ENCODE measurements at regions not wholly inside any gene's neighbourhood (a gene's known extent, or its start where the extent isn't known, plus 50 kb on each side); places are given as distances from the start of the nearest gene placed in this dataset.
"Not testable (repeated sequence)": the region's sequence is repeated elsewhere in the genome, so short reads cannot be mapped to it uniquely, and the experiment has no call there.

DNA sequence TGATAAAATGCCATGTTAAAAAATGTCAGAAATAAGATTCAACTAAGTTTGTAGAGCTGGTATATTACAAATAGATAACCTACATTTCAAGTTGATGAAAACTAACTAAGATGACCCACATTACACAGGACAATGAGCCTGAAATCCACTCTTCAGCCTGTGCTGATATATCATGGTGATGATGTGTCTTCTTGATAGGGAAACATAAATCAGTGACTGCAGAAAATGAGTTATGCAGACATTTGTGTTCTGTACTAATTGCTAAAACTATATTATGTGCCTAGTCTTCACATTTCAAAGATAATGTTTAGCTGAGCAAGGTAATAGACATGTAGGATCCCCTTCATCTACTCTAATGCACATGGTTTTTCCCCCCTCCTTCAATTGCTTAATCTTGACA, 331.6 kb upstream of the F9 start:
- DNase-seq, result no peak

DNA sequence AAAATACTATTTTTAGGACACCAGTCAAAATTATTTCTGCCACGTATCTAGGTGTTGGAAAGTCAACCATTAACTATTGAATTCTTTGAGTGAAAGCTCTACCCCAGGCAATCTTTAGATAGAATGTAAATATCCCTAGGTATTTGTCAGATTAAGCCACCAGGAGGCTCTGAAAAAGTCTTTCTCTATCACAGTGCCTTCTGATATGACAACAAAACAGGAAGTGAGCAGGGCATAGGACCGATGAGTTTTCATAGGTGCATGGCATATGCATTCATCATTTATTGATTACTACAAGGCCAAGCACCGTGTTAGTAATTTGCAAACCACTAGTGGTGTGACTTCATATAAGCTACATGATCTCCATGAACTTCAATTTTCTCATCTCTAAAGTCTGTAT, 333.6 kb upstream of the F9 start:
- DNase-seq, result no peak

DNA sequence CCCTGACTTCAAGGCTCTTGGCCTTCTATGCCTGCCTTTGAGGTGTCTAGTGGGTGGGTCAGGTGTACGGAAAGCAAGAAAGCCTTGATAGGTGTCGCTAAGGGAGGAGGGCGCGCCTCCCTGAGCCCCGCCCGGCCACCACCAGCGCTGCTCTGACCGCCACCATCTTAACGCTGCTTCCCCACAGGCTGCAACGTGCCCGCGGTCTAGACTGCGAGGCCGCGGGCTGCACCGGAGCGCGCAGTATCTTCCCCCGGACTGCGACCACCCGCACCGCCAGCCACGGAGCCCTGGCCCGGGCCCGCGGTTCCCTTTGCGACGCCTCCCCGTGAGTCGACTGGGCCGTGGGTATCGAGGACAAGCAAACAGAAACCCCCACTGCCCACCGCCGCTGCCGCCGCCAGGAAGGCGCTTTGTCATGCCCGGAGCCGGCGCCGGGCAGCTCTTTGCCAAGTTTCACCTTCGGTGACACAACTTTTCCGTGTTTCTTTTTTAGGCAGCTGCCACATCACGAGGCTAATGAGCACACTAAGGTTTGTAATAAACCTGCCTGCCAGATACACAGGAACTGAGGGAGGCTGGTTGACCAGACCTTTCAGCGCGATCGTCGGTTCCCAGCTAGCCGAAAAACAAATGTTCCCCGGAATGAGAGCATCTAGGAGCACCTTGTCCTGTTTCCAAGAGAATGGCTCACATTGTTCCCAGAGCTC, 335.8 kb upstream of the F9 start:
- peak; percentile 72 for DNase-seq

DNA sequence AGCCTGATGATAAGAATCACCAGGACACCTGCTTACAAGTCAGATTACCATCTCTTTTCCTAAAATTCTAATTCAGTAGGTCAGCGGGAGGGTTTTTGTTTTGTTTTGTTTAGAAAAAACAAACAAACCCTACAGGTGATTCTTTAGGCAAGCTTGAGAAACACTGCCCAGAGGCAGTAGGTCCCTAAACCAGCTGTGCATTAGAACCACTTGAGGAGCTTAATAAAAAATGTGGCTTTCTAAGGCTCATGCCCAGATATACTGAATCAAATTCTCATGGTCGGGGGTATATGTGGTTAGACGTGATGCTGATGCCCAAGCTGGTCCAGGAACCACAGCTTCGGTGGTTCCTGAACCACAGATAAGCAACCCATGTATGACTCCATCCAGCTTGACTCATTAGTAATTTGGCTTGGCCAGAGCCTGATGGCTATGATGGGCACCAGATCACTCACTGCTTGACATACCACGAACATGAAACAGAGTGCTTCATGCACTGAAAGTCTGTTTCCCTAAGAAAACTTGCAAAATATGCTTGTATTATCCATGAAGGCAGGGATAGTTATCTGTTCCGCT, 338.1 kb upstream of the F9 start:
- no peak for DNase-seq

DNA sequence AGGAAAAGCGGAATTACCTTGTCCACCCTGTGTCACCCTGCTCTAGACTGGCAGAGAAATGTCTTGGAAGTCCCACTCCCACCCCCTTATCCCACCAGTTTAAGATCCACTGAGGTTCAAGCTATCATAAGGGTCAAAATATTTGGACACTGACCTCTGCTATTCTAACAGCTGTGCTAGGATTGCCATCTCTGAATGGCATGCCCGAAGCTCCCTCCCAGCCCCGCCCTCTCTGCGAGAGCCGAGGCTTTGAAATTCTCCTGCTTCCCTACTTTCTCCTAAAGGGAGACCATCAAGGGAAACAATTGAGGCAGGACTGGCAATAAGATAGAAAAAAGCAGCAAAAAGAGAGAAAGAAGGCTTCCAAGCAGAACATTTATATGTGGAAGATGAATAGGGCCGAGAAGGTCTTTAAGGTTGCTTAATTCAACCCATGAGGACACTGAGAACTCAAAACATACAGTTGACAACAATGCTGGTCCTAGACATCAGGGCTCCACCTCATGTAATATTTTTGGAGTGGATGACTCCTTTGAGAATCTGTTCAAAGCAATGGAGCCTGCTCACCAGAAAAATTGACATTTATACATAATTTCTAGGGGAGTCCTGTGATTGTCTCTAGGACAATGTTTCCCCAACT, 338.7 kb upstream of the F9 start:
- no peak for DNase-seq

DNA sequence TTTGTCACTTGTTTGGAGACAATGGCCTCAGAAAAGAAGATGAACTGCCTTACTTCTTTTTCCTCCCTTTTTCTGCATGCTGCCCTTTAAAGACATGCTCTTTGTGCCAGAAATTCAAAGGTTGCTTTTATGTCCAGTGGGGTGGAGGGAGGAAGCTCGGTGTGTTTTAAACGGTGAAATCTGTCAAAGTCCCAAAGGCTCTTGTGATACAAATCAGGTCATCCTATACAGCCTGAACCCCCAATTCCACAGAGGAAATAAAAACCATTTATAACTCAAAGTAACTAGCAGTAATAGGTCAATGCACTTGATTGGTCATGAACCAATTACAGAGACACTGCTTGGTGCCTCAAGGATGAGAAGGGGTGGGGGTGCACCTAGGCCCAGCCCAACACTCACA, 339.3 kb upstream of the F9 start:
- DNase-seq, result no peak

DNA sequence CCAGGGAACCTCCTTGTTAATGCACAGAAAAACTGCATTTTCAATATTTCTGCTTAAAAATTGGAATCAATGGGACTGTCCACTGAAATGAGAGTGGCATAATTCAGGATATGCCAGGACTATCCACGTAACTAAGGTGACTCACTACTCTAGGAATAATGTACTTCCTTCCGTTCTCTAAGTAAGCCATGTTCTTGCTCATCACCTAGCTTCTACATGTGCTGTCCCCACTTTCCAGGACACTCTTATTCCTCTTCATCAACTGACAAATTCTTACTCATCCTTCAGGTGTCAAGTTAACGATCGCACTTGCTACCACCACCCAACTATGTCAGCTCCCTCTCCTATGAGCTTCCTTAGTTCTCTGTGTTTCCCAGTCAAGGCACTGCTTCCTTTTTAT, 342.8 kb upstream of the F9 start:
- no peak for DNase-seq

DNA sequence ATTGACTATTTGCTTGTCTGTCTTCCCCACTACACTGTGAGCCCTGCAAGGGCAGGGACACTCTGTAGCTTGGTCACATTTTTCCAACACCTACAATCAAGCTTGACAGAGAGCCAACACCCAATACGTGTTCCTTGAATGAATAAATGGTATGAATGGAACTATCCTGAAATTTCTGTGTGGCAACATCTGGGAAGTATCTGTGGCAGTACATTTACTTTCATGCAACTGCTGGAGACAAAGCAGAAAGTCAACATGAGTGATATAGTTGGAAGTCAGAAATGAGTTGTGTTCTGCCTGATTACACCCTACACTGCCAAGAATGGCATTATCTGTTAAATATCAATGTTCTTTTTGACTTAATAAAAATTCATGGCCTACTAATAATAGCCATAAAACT, 343.5 kb upstream of the F9 start:
- no peak for DNase-seq

DNA sequence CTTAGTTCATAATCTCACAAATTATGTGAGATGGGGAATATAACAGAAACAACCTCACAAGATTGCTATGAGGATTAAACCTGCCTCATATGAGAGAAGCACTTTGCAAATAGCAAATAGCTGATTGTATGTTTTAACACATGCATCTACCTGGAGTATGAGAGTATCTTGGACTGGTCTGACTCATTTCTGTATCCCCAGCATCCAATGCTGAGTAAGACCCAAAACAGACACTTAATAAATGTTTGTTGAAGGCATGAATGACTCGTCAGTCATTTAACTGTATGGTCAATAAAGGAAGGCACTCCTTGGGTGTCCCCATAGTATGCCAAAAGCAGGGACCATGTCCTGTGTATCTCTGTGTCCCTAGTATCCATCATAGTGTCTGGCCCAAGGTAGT, 350.9 kb upstream of the F9 start:
- DNase-seq, result no peak

DNA sequence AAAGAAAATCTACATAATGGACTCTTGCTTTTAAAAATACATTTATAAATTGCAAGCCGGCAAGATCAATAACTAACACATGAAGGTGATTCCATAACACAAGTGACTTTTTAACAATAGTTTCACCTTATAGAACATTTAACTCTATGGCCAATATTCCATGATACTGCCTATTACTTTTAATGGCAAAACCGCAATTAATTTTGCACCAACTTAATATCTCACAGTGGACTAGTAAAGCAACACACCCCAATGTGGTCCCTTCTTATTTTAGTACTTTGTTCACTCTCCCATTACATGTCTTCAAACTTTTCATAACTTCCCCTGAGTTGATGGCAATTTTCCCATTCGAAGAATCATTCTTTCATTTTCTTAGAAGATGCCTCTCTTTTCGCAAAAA, 351.6 kb upstream of the F9 start:
- DNase-seq, result no peak

DNA sequence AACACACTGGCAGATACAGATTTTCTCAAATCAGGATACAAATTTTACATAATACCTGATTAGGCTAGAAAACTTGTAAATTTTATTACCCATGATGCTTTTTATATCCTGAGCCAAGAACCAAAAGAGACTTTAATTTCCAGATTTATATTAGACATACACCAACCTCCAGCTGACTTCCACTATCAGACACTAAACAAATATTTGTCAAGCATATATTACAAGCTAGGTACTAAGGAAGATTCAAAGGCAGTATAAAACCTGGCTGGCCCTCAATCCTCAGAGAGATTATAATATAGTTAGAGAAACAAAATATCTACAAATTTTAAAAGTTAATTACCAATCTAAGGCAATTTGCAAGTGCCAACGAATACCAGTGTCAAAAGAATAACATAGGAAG, 357.8 kb upstream of the F9 start:
- DNase-seq, result no peak

DNA sequence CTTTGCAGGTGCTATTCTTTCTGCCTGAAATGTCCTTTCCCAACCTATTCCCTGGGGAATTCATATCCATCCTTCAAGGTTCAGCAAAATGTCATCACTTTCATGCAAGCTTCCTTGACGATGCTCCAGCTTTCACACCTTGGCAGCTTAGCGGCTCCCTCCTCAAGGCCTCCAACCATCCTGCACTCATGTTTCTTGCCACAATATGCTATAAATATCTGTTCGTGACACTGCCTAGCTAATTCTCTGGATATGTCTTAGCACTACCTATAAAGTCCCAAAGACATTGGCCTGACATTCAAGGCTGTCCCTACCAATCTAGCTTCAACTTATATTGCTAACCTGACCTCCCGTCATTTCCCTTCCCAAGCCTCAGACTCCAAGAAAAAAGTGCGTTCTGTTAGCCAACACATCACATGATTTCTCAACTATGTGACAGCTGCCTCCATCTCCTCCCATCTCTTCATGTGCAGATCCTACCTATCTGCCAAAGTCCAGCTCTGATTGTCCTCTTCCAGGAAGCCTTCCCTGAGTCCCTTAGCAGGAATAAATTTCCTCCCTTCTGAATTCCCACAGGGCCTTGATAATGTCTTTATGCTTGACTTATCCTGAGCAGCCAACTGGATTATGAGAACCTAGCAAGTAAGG, 359.9 kb upstream of the F9 start:
- DNase-seq, result no peak

DNA sequence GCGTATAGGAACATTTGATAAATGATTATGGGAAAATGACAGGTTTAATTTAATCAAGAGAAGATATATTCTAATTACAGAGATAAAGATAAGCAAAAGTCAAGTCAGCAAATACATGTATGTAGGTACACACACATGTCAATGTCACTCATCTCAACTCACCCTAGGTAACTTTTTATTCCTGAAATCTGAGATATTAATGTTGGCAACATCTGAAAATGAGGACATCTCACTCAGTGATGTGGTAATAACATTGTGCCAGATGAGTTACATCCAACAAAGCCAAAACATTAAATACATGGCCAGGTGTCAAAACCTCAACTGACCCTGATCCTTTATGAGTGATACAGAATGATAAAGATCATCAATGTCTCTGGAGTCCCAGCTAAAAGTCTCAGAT, 363.3 kb upstream of the F9 start:
- DNase-seq, result no peak

DNA sequence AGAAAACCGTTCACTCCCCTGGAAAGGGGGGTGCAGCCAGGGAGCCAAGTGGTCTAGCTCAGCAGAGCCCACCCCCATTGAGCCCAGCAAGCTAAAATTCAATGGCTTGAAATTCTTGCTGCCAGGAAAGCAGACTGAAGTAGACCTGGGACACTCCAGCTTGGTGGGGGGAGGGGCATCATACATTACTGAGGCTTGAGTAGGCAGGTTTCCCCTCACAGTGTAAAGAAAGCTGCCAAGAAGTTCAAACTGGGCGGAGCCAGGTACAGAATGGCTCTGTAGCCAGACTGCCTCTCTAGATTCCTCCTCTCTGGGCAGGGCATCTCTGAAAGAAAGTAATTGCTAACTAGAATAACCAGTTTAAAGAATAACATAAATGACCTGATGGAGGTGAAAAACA, 372.3 kb upstream of the F9 start:
- DNase-seq, result no peak

DNA sequence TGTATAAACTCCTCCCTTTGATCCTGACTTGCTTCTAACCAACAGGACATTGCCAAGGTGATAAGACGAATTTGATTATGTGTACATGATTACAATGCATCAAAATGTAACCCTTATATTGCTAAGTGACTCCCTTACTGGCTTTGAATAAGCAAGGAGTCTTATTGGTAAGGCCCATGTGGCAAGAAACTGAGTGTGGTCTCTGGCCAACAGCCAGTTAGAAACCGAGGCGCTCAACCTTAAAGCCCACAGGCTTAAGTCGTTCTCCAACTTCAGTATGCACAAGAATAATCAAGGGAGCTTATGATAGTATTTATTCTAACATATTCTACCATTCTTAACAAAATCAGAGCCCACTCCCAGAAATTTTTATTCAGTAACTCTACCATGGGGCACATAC, 374.2 kb upstream of the F9 start:
- DNase-seq, result no peak

DNA sequence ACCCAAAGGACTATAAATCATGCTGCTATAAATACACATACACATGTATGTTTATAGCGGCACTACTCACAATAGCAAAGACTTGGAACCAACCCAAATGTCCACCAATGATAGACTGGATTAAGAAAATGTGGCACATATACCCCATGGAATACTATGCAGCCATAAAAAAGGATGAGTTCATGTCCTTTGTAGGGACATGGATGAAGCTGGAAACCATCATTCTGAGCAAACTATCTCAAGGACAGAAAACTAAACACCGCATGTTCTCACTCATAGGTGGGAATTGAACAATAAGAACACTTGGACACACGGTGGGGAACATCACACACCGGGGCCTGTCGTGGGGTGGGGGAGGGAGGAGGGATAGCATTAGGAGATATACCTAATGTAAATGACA, 383.9 kb upstream of the F9 start:
- DNase-seq, result not testable (repeated sequence)

DNA sequence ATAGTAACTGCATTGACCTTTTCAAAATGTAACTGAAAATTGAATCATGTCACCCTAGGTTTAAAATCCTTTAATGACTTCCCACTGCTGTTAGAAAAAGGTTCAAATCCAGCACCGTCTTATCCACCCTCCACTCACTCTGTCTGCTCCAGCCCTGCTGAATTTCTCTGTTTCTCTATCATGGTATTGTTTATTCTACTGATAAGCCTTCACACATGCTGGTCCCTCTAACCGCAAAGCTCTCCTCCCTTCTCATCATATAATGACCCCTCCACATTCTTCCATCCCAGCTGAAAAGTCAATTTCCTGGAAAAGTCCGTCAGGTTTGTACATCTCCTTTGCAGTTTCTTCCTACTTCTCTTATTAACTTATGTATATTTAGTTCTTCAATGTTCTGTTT, 389.2 kb upstream of the F9 start:
- DNase-seq, result no peak

DNA sequence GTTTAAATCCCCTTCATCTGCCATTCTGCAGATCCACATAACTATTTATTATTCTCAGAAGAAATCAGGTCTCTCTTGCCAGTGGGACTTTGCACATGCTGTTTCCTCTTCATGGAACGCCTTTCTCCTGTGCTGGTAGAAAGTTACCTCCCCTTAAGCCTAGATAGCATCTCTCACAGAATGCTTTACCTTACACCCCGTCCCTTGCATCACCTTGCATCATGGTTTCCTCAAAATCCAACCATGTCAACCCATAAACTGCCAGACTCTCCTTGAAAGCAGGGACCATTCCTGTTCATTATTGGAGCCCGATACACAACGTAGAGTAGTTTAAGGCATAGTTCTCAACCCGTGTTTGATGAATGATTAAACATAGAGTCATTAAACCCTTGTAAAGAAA, 396.2 kb upstream of the F9 start:
- DNase-seq, result no peak

DNA sequence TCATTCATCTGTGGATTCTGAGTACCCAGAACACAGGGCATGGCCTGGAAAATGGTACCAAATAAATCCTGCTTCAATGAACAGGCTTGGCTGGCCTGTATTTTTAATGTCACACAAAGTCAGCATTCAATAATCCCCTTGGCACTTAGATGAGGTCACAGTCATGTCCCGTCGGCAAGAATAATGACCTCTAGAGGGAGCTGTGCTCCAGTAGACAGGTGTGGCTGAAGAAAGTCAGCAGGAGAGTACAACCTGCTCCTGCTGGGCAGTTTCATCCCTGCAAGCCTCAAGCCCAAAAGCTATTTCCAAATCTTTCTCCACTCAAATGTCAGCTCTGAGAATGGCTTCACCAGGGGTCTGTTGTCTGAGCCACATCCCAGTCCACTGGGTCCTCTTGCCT, 404.0 kb upstream of the F9 start:
- no peak for DNase-seq

DNA sequence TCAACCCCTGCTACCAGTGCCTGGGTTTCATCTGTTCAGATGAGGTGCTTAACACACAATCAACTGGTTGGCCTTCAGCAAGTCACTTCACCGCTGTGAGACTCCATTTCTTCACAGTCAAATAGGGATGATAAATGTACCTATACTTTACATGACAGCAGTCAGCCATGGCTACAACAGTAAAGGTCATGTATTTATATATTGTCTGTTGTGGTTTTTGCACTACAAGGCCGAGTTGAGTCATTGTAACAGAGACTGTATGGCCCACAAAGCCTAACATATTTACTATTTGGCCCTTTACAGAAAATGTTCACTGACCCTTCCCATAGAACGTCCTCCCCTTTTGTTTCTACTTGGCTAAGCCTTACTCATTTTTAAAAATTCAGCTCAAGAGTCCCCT, 404.6 kb upstream of the F9 start:
- no peak for DNase-seq

DNA sequence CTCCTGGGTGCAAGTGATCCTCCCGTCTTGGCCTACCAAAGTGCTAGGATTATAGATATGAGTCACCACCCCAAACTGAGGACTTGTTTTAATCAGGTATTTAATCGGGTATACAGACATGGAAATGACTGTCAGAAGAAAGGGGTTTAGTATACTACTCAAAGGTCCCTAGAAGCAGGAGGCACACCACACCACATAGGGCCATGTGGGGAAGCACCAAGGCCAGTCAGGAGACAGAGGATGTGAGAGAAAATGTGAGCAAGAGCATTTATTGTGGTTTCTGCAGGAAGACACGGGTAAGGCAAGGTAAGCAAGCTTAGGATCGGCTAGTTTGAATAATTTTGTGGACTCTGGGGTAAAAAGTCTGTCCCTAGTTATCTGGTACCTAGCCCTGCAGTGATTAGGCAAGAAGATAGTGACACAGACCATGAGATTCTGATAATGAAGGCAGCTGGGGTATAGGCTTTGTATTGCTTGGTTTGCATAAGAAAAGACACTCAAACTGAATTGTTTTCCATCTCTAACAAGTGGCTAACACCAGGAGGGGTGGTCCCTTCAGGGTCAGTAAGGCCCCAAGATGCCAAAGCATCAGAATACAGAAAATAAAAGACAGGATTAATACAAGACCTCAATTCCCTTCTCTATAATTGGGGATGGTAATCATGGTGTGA, 408.8 kb upstream of the F9 start:
- DNase-seq, result no peak

DNA sequence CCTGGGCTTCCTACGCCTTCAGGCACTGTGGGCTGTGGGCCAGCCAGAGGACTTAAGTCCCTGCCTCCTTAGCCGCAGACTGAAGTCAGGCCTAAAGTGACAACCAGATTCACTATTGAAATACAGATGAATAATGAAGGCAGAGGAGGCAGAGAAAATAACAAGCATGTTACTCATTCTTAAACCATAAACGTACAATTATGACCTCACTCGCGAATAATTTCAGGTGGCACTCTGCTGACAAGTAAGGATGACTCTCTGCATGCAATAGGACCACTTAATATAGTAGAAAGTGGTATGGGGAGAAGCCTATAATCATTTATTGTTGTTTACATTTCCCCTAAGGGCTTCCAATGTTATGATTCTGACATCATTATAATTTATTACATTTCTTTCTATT, 409.2 kb upstream of the FGF13 start:
- DNase-seq, result no peak

DNA sequence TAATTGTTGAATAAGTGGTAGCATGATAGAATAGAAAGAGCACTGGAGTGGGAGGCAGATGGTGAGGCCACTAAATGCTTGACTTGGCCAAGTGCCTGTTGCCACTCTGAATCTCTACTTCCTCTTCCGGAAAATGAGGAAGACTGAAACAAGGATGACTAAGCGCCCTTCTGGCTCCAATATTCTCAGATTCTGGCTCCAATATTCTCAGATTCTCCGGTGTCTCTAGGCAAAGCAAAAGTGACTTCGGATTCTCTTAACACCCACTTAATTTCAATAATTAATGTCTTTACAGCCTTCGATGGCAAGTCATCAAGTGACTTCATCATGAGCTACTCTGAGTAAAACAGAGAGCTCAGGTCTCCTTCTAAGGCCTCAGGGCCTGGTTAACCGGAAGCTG, 402.2 kb upstream of the FGF13 start:
- no peak for DNase-seq
